ENCODE measurements at regions not wholly inside any gene's neighbourhood (a gene's known extent, or its start where the extent isn't known, plus 50 kb on each side); places are given as distances from the start of the nearest gene placed in this dataset.

GRCh38 chr1:48164571-48164970 lies 57.9 kb upstream of the SLC5A9 start:
- Histone ChIP-seq H3K4me1 (ENCODE audit: control insufficient read depth, insufficient read depth, low read length) (no peaks in the 10 kb centered on the region), H3K27ac (ENCODE audit: extremely low read depth, low read depth, low read length) (no peak overlapping the region), H3K9me3 (ENCODE audit: control insufficient read depth, insufficient read depth, low read depth, low read length) (no peaks in the 10 kb centered on the region), H3K36me3 (ENCODE audit: control insufficient read depth in 2 of 2, insufficient read depth in 1 of 2, low read length in 2 of 2) (no peaks in the 10 kb centered on the region), H3K4me3 (ENCODE audit: low read depth, low read length) (no peak overlapping the region)
- ChIA-PET POLR2A (no interaction called here), CTCF (interaction anchor here (0.6 to 1.0 kb wide), 2 partner anchors 71 to 74 kb away, joined by 3 read pairs; no protein-coding TSS in a partner anchor)
- TF ChIP-seq PRDM6 (tag by site-specific recombination; IDR thresholded peaks at IDR 0.05) (no peak), ZBTB6 (tag by site-specific recombination; IDR thresholded peaks at IDR 0.05) (no peak), OSR2 (tag by site-specific recombination; IDR thresholded peaks at IDR 0.05) (no peak), ZNF776 (tag by site-specific recombination; IDR thresholded peaks at IDR 0.05; ENCODE audit: borderline replicate concordance) (no peak), GLI4 (tag by site-specific recombination; IDR thresholded peaks at IDR 0.05) (no peak), ZNF701 (tag by site-specific recombination; IDR thresholded peaks at IDR 0.05) (no peak), ZNF146 (tag by site-specific recombination; IDR thresholded peaks at IDR 0.05) (no peak), ZNF391 (tag by site-specific recombination; IDR thresholded peaks at IDR 0.05; ENCODE audit: borderline replicate concordance, low read depth) (no peak), ZNF266 (tag by site-specific recombination; IDR thresholded peaks at IDR 0.05; ENCODE audit: low read depth) (no peak), ZNF585B (tag by site-specific recombination; IDR thresholded peaks at IDR 0.05) (no peak), ZNF785 (tag by site-specific recombination; IDR thresholded peaks at IDR 0.05) (no peak)
- TF ChIP-seq, protein P1, sequence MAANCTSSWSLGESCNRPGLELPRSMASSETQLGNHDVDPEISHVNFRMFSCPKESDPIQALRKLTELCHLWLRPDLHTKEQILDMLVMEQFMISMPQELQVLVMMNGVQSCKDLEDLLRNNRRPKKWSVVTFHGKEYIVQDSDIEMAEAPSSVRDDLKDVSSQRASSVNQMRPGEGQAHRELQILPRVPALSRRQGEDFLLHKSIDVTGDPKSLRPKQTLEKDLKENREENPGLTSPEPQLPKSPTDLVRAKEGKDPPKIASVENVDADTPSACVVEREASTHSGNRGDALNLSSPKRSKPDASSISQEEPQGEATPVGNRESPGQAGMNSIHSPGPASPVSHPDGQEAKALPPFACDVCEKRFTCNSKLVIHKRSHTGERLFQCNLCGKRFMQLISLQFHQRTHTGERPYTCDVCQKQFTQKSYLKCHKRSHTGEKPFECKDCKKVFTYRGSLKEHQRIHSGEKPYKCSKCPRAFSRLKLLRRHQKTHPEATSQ (tag by site-specific recombination; IDR thresholded peaks at IDR 0.05), result no peak
- TF ChIP-seq, protein P2, sequence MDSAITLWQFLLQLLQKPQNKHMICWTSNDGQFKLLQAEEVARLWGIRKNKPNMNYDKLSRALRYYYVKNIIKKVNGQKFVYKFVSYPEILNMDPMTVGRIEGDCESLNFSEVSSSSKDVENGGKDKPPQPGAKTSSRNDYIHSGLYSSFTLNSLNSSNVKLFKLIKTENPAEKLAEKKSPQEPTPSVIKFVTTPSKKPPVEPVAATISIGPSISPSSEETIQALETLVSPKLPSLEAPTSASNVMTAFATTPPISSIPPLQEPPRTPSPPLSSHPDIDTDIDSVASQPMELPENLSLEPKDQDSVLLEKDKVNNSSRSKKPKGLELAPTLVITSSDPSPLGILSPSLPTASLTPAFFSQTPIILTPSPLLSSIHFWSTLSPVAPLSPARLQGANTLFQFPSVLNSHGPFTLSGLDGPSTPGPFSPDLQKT (IDR thresholded peaks at IDR 0.05; ENCODE audit: borderline replicate concordance, low read depth, low read length), result no peak
- TF ChIP-seq, protein P3, sequence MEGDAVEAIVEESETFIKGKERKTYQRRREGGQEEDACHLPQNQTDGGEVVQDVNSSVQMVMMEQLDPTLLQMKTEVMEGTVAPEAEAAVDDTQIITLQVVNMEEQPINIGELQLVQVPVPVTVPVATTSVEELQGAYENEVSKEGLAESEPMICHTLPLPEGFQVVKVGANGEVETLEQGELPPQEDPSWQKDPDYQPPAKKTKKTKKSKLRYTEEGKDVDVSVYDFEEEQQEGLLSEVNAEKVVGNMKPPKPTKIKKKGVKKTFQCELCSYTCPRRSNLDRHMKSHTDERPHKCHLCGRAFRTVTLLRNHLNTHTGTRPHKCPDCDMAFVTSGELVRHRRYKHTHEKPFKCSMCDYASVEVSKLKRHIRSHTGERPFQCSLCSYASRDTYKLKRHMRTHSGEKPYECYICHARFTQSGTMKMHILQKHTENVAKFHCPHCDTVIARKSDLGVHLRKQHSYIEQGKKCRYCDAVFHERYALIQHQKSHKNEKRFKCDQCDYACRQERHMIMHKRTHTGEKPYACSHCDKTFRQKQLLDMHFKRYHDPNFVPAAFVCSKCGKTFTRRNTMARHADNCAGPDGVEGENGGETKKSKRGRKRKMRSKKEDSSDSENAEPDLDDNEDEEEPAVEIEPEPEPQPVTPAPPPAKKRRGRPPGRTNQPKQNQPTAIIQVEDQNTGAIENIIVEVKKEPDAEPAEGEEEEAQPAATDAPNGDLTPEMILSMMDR (tag by site-specific recombination; IDR thresholded peaks at IDR 0.05), result no peak
- TF ChIP-seq, protein P4, sequence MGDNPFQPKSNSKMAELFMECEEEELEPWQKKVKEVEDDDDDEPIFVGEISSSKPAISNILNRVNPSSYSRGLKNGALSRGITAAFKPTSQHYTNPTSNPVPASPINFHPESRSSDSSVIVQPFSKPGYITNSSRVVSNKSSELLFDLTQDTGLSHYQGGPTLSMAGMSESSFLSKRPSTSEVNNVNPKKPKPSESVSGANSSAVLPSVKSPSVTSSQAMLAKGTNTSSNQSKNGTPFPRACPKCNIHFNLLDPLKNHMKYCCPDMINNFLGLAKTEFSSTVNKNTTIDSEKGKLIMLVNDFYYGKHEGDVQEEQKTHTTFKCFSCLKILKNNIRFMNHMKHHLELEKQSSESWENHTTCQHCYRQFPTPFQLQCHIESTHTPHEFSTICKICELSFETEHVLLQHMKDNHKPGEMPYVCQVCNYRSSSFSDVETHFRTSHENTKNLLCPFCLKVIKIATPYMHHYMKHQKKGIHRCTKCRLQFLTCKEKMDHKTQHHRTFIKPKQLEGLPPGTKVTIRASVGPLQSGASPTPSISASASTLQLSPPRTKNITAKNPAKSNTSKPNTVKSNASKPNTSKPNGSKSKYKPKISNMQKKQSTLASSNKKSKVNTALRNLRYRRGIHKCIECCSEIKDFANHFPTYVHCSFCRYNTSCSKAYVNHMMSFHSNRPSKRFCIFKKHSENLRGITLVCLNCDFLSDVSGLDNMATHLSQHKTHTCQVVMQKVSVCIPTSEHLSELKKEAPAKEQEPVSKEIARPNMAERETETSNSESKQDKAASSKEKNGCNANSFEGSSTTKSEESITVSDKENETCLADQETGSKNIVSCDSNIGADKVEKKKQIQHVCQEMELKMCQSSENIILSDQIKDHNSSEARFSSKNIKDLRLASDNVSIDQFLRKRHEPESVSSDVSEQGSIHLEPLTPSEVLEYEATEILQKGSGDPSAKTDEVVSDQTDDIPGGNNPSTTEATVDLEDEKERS (tag by site-specific recombination; IDR thresholded peaks at IDR 0.05), result no peak

All from HEK293 (cell line).